ENCODE measurements at regions not wholly inside any gene's neighbourhood (a gene's known extent, or its start where the extent isn't known, plus 50 kb on each side); places are given as distances from the start of the nearest gene placed in this dataset.

DNA sequence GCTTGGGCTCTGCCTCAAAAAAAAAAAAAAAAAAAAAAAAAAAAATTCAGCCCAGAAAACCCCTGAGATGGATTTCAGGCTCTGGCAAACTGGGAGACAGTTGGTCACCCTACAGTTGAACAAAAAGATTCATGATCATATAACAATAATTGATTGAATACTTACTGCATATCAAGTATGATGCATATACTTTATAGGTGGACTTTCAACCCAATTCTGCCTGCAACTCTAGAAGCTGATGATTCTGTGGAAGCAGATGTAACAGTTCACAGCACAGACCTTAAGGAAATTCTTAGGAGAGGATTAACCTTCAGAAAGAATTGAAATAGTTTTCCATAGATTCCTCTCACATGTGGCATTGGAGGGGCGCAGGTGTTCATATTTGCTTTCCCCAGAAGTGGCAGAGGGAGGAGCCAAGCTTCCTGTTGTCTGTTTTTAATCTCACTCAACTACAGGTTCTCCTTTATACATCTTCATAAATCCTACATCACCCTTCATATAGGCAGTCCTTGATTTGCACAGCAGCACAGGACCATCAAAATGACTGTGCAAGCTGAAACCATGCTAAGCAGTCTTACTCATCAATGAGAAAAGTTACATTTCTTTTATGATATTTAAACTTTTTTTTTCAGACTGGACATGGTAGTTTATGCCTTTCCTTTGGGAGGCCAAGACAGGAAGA, 149.4 kb upstream of the KLF3 start:
- no peak overlapping the region for H3K27ac ChIP-seq
- TF ChIP-seq, protein P1, sequence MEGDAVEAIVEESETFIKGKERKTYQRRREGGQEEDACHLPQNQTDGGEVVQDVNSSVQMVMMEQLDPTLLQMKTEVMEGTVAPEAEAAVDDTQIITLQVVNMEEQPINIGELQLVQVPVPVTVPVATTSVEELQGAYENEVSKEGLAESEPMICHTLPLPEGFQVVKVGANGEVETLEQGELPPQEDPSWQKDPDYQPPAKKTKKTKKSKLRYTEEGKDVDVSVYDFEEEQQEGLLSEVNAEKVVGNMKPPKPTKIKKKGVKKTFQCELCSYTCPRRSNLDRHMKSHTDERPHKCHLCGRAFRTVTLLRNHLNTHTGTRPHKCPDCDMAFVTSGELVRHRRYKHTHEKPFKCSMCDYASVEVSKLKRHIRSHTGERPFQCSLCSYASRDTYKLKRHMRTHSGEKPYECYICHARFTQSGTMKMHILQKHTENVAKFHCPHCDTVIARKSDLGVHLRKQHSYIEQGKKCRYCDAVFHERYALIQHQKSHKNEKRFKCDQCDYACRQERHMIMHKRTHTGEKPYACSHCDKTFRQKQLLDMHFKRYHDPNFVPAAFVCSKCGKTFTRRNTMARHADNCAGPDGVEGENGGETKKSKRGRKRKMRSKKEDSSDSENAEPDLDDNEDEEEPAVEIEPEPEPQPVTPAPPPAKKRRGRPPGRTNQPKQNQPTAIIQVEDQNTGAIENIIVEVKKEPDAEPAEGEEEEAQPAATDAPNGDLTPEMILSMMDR (conservative IDR thresholded peaks at IDR 0.05) = no peak
- TF ChIP-seq ZFX (IDR thresholded peaks at IDR 0.05) = no peak

DNA sequence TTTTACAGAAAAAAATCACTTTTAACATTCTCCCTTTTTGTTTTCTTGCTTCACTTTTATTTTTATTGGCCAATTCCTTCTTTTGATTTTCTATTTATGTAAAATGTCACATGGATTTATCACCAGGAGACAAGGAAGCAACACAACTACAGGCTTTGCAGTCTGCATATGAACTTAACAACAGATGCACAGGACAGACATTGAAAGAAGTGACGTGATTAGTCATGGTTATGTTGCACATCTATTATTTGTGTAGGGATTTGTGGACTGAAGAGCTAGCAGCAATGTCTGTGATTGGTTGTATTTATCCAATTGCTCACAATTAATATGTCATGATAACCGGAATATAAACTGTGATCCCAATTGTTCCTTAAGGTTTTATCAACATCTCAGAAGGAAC, 147.8 kb upstream of the KLF3 start:
- TF ChIP-seq, protein P1 (conservative IDR thresholded peaks at IDR 0.05) = no peak
- TF ChIP-seq ZFX (IDR thresholded peaks at IDR 0.05) = no peak
- H3K27ac ChIP-seq = no peak overlapping the region

DNA sequence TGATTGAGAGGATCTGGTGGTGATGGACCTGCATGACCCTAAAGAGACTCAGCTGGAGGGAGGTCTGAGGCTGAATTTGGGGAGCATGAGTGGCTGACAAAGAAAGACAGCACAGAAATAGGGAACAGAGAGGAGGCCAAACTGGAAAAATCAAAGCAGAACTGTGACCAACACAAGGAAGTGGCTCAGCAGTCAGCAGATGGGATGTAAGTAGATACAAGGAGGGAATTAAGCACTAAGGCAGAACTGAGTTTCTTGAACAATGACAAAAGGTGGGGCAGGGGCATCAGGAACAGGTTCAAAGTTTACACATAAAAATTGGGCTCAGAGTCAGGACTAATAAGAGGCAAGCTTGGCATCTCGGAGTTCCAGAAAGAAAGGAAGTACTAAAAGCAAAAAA, 144.3 kb upstream of the KLF3 start:
- no peak overlapping the region for H3K27ac ChIP-seq
- TF ChIP-seq ZFX (IDR thresholded peaks at IDR 0.05) = no peak
- TF ChIP-seq, protein P1 (conservative IDR thresholded peaks at IDR 0.05) = no peak

DNA sequence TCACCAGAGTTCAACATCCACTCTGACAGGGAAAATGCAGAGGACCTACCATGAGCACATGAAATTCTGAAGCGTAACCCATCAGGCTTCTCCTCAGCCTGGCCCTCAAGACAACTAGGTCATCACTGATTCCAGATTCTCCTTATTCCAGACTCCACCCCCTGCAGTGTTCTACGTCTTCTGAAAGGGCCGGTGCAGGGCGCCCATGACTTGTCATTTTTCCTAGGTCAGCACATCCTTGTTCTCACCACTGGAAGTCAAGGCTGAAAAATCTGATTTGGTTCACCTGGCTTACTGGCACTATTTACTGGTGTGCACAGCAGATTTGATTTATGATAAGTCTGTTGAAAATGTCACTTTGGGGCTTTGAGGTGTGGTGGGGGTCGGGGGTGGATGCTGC, 140.9 kb upstream of the KLF3 start:
- TF ChIP-seq ZFX (IDR thresholded peaks at IDR 0.05) = no peak
- TF ChIP-seq, protein P1 (conservative IDR thresholded peaks at IDR 0.05) = no peak
- H3K27ac ChIP-seq = no peak overlapping the region

DNA sequence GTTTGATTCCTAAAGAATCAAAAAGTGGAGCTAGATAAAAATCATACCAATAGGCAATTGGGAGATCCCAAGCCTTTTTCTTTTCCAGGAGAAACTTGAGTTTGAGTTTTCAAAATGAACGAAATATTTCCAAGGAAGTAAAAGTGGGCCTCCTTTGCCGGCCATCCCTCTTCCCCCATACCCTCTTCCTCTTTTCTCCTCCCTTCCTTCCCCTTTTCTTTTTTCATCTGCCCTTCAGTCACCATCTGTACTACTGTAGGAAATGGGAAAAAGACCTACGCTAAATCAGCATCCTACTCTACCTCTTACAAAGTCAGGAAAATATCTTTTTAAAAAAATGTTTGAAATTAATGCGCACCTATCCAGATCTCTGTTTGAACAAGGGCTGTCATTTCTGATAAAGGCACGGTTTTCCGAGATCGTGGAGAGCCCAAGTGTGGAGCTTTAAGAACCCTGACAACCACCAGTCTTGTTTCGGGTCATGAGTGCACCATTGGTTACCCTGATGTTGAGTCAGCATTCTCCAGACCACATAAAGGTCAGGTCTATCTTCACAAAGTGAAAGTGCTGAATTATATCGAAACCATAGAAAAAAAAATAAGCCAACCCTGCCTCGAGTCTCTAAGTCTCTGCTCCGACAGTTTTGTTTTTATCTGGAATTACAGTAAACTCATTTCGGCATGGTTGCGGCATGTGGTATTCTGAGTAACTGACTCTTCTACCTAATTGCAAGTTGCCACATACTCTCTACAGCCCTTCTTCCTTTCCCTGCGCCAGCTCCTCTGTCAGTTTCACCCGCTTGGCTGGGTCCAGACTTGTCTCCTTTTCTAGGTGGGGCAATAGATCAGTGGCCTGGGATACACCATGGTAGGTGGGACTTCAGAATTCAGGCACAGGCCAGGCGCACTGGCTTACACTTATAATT, 140.2 kb upstream of the KLF3 start:
- TF ChIP-seq ZFX (IDR thresholded peaks at IDR 0.05) = no peak
- TF ChIP-seq, protein P1 (conservative IDR thresholded peaks at IDR 0.05) = no peak
- H3K27ac ChIP-seq = no peak overlapping the region

DNA sequence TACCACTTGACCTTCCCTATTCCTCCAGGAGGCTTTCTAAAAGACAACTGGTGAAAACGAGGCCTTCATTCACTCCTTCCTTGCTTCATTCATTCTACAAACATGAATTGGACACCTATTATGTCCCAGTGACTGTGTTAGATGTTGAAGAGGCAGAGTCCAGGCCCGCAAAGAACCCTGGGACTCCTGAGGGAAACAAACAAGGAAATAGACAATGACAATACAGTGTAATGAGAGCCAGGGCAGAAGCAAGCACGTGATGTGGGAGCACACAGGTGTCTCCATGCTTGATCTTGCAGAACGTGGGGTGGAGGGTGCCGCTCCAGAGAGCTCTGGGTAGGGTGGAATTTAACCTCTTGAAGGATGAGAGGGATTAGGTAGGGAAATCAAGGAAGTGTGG, 137.6 kb upstream of the KLF3 start:
- TF ChIP-seq, protein P1 (conservative IDR thresholded peaks at IDR 0.05) = no peak
- no peak for TF ChIP-seq ZFX (IDR thresholded peaks at IDR 0.05)
- H3K27ac ChIP-seq = no peak overlapping the region

Measured in C4-2B (cell line).